ENCODE measurements at regions not wholly inside any gene's neighbourhood (a gene's known extent, or its start where the extent isn't known, plus 50 kb on each side); places are given as distances from the start of the nearest gene placed in this dataset.

- H3K27ac Mint-ChIP-seq: no peak overlapping the region
- no peaks in the 10 kb centered on the region for H3K36me3 Mint-ChIP-seq (ENCODE audit: low read depth)
- ATAC-seq (no peak), DNase-seq (no peak)
- TF ChIP-seq, protein P1, sequence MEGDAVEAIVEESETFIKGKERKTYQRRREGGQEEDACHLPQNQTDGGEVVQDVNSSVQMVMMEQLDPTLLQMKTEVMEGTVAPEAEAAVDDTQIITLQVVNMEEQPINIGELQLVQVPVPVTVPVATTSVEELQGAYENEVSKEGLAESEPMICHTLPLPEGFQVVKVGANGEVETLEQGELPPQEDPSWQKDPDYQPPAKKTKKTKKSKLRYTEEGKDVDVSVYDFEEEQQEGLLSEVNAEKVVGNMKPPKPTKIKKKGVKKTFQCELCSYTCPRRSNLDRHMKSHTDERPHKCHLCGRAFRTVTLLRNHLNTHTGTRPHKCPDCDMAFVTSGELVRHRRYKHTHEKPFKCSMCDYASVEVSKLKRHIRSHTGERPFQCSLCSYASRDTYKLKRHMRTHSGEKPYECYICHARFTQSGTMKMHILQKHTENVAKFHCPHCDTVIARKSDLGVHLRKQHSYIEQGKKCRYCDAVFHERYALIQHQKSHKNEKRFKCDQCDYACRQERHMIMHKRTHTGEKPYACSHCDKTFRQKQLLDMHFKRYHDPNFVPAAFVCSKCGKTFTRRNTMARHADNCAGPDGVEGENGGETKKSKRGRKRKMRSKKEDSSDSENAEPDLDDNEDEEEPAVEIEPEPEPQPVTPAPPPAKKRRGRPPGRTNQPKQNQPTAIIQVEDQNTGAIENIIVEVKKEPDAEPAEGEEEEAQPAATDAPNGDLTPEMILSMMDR (IDR thresholded peaks at IDR 0.05): no peak
- H3K4me3 Mint-ChIP-seq: no peak overlapping the region
- ChIA-PET CTCF (no interaction called here), POLR2A (no interaction called here)
- no peaks in the 10 kb centered on the region for H3K4me1 Mint-ChIP-seq (ENCODE audit: low read depth)
- no peaks in the 10 kb centered on the region for H3K27me3 Mint-ChIP-seq
- intact Hi-C loops (cut with micrococcal nuclease): no loop called here
- peaks cover 2% of the 10 kb centered on the region for H3K9me3 Mint-ChIP-seq
These were observed 234.7 kb upstream of the PPP2R2D start for GRCh38 chr10:131666091-131666490.

- intact Hi-C loops (cut with micrococcal nuclease): no loop called here
- TF ChIP-seq, protein P1 (IDR thresholded peaks at IDR 0.05): no peak
- H3K9me3 Mint-ChIP-seq: peaks cover 2% of the 10 kb centered on the region
- ChIA-PET POLR2A (no interaction called here), CTCF (no interaction called here)
- H3K27ac Mint-ChIP-seq: no peak overlapping the region
- ATAC-seq (no peak), DNase-seq (no peak)
- no peaks in the 10 kb centered on the region for H3K27me3 Mint-ChIP-seq
- H3K4me3 Mint-ChIP-seq: no peak overlapping the region
- H3K4me1 Mint-ChIP-seq (ENCODE audit: low read depth): no peaks in the 10 kb centered on the region
- no peaks in the 10 kb centered on the region for H3K36me3 Mint-ChIP-seq (ENCODE audit: low read depth)
These were observed 233.8 kb upstream of the PPP2R2D start for GRCh38 chr10:131667047-131667446.

DNA sequence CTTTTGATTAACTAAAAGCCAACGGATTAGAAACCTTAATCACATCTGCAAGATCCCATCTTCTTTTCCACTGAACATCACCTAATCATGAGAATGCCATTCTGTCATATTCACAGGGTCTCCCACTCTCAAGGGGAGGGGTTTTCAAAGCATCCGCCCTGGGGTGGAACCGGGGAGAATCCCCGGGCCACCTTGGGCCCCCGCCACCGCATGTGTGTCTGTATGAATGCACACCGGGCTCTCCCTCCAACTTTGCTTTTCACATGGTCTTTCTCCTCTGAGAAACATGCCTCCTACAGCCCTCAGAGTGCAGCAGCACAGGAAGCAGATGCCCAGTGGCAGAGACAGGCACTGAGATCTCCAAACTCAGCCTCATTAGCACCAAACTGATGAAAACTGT, 233.2 kb upstream of the PPP2R2D start:
- intact Hi-C loops (cut with micrococcal nuclease): no loop called here
- Mint-ChIP-seq H3K4me1 (ENCODE audit: low read depth) (no peaks in the 10 kb centered on the region), H3K27me3 (no peaks in the 10 kb centered on the region), H3K27ac (no peak overlapping the region), H3K4me3 (no peak overlapping the region), H3K36me3 (ENCODE audit: low read depth) (no peaks in the 10 kb centered on the region), H3K9me3 (peaks cover 4% of the 10 kb centered on the region)
- ATAC-seq (no peak), DNase-seq (no peak)
- TF ChIP-seq, protein P1 (IDR thresholded peaks at IDR 0.05): no peak
- CTCF ChIA-PET: no interaction called here
- POLR2A ChIA-PET: no interaction called here

DNA sequence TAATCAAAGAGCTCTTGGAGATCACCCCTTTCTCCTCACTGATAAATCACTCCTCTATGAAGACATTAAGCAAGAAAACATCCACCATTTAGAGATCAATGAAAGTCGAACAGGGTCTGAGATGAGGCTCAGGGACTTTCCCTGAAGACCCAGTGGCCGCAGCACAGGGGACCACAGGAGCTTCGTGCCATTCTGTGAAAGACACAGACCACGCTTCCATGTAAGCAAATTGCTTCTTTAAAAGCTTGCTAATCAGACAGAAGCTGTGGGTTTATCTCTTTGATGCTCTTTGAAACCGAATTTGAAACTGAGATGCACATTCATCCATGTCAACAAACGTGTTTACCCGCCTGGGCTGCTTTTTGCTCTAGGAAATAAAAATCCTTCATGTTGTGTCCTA, 231.9 kb upstream of the PPP2R2D start:
- no peaks in the 10 kb centered on the region for H3K27me3 Mint-ChIP-seq
- TF ChIP-seq, protein P1 (IDR thresholded peaks at IDR 0.05): no peak
- H3K4me1 Mint-ChIP-seq (ENCODE audit: low read depth): no peaks in the 10 kb centered on the region
- ChIA-PET POLR2A (no interaction called here), CTCF (no interaction called here)
- no peak for DNase-seq
- no peak overlapping the region for H3K27ac Mint-ChIP-seq
- intact Hi-C loops (cut with micrococcal nuclease): no loop called here
- no peaks in the 10 kb centered on the region for H3K36me3 Mint-ChIP-seq (ENCODE audit: low read depth)
- H3K9me3 Mint-ChIP-seq: peaks cover 5% of the 10 kb centered on the region
- no peak for ATAC-seq
- no peak overlapping the region for H3K4me3 Mint-ChIP-seq

GRCh38 chr10:131669838-131670237, 231.0 kb upstream of the PPP2R2D start:
- ChIA-PET POLR2A (no interaction called here), CTCF (no interaction called here)
- Mint-ChIP-seq H3K9me3 (peaks cover 4% of the 10 kb centered on the region), H3K4me3 (no peak overlapping the region), H3K36me3 (ENCODE audit: low read depth) (no peaks in the 10 kb centered on the region), H3K4me1 (ENCODE audit: low read depth) (no peaks in the 10 kb centered on the region), H3K27ac (no peak overlapping the region), H3K27me3 (no peaks in the 10 kb centered on the region)
- TF ChIP-seq, protein P1 (IDR thresholded peaks at IDR 0.05): no peak
- no peak for ATAC-seq
- intact Hi-C loops (cut with micrococcal nuclease): no loop called here
- DNase-seq: no peak
